Cardiac fibroblast (primary cell): ENCODE measurements at regions not wholly inside any gene's neighbourhood (a gene's known extent, or its start where the extent isn't known, plus 50 kb on each side); places are given as distances from the start of the nearest gene placed in this dataset.
A peak's percentile ranks its signal among the peaks of the same experiment; 100 is the strongest.

Experiments
- DNase-seq, 2 donors: peaks; one replicate each; pipeline versions ENCODE4 v3.0.0 to v3.0.0-alpha.2; 2010; ENCODE audit warnings: low read depth in 2 of 2
- H3K4me3 ChIP-seq, 2 donors: replicated peaks in 1 of 2; 1 replicate in 1 of 2; 2 replicates in 1 of 2; pipeline ENCODE4 v1.5.1; 2011; ENCODE audit warnings: low read depth in 2 of 2, low read length in 2 of 2, mild to moderate bottlenecking in 2 of 2, moderate library complexity in 1 of 2
- CTCF ChIP-seq: IDR thresholded peaks from one replicate; pipeline ENCODE4 v1.5.1; 2011; ENCODE audit warnings: low read depth, mild to moderate bottlenecking, low read length, inconsistent platforms

- no peak for DNase-seq
- H3K4me3 ChIP-seq: no peak overlapping the region
- TF ChIP-seq CTCF: no peak
Measured at GRCh38 chr3:73729969-73730440, 105.3 kb upstream of the PDZRN3 start.

- no peak for TF ChIP-seq CTCF
- no peak overlapping the region for H3K4me3 ChIP-seq
- DNase-seq: peak in 1 of 2 donors; percentile 16
Measured at GRCh38 chr3:73727854-73728253, 103.1 kb upstream of the PDZRN3 start.

DNA sequence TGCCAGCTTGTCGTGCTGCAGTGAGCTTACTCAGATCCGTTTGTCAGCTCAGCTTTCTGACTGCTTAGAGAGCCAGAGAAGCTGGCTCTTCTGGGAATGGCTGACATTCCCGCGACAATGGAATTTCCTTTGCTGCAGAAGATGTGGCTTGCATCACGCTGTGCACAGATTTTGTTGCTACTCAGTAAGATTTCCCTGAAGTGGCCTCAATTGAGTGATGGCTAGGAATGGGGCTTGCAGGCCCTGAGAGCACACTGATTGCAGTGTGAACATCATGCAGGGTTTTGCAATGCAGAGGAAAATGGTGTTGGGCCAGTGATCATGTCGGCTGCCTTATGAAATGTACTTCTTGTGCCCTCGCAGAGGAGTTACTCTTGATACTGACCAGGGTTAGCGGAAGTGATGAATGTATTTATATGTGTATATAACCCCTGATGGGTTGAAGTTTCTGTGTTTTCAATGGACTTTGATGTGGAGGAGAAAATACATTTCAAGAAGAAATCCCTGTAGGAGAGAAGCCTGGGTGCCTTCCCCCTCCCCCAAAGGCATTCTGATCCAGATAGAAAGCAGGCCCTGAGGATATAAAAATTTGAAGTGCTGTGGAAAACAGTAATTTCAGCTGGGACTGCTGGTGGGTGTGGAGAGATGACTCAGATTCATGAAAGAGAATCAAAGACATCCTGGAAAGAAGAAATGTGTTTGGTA lies 102.5 kb upstream of the PDZRN3 start:
- peak; percentile 71 to 96 for DNase-seq
- no peak for TF ChIP-seq CTCF
- no peak overlapping the region for H3K4me3 ChIP-seq

GRCh38 chr3:73723596-73723995 lies 98.9 kb upstream of the PDZRN3 start:
- no peak for DNase-seq
- no peak for TF ChIP-seq CTCF
- no peak overlapping the region for H3K4me3 ChIP-seq

DNA sequence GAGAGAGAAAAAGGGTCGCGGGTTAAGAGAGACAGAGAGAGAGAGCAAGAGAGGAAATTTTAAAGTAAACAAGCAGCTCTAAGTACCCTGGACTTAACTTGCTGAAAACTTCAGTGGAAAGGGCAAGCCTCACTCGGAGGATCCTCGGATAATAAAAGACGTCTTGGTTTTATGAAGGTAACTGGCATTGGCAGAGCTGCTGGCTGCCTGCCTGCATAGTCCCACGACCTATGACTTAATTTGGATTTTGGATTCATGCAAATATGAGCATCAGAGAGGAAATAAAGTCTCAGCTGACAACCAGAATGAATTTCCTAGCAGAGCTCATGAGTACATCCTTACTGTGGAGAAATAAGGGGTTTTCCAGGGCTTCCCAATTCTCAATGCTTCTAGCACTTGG lies 95.1 kb upstream of the PDZRN3 start:
- no peak overlapping the region for H3K4me3 ChIP-seq
- peak; percentile 62 to 76 for DNase-seq
- no peak for TF ChIP-seq CTCF

DNA sequence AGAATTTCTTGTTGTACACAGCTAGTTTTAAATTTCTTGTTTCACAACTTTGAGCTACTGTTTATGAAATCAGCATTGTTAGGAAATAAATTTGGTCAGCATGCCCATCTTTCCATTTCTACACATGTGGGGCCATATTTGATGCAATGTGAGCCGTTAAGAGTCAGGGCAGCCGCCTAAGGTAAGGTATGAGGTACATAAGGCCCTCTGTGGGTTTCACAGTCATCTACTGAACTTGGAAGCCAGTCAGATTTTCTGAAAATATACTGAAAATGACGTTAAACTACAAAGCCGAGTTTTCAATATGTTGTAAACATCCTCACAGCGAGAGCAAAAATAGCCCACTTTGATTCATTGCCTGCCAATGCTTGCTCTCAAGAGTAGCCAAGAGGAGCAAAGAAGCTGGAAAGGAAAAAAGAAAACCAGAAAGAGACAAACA lies 94.7 kb upstream of the PDZRN3 start:
- H3K4me3 ChIP-seq: no peak overlapping the region
- TF ChIP-seq CTCF: no peak
- peak; percentile 60 to 64 for DNase-seq
